SU-DHL-6 (cell line): ENCODE measurements at regions not wholly inside any gene's neighbourhood (a gene's known extent, or its start where the extent isn't known, plus 50 kb on each side); places are given as distances from the start of the nearest gene placed in this dataset.

Experiments
- H2AFZ ChIP-seq: fragments of 200-600 bp; sonication (generic); 2 replicates; pipeline ENCODE4 v1.6.1; 2014; ENCODE audit warnings: low read depth, mild to moderate bottlenecking, moderate library complexity, mixed read lengths, antibody characterized with exemption, low read length; ENCODE audit not compliant: severe bottlenecking
- H3F3A ChIP-seq: fragments of 200-600 bp; shearing (Covaris generic); 2 replicates; pipeline ENCODE4 v1.6.0; 2016; ENCODE audit warnings: antibody characterized with exemption, mild to moderate bottlenecking; ENCODE audit not compliant: insufficient read depth
- H3K27ac ChIP-seq: fragments of 200-600 bp; sonication (generic); 2 replicates; pipeline ENCODE4 v1.5.1; 2016; ENCODE audit warnings: low read depth, mild to moderate bottlenecking, low read length, moderate library complexity, mixed read lengths
- H3K27me3 ChIP-seq: fragments of 200-600 bp; sonication (generic), shearing (Covaris generic); 2 replicates; pipeline ENCODE4 v1.6.0; 2014; ENCODE audit warnings: mild to moderate bottlenecking, low read length
- H3K36me3 ChIP-seq: fragments of 200-600 bp; sonication (generic); 2 replicates; pipeline ENCODE4 v1.6.1; 2014; ENCODE audit warnings: mild to moderate bottlenecking, low read length, mixed read lengths
- H3K4me2 ChIP-seq: fragments of 300-600, 200-600 bp; shearing (Covaris generic), sonication (generic); 2 replicates; pipeline ENCODE4 v1.6.0; 2014; ENCODE audit warnings: low read length, low read depth, mild to moderate bottlenecking; ENCODE audit not compliant: poor library complexity, severe bottlenecking
- H3K4me3 ChIP-seq: fragments of 200-600 bp; sonication (generic); 2 replicates; pipeline ENCODE4 v1.5.1; 2014; ENCODE audit warnings: antibody characterized with exemption, low read length, mild to moderate bottlenecking, mixed read lengths; ENCODE audit not compliant: insufficient read depth, poor library complexity, severe bottlenecking
- H3K79me2 ChIP-seq: fragments of 200-600 bp; sonication (generic); 2 replicates; pipeline ENCODE4 v1.6.1; 2014; ENCODE audit warnings: mild to moderate bottlenecking, low read length, moderate library complexity; ENCODE audit not compliant: insufficient read depth
- H3K9ac ChIP-seq: fragments of 200-600 bp; sonication (generic); 2 replicates; pipeline ENCODE4 v1.7.0; 2014; ENCODE audit warnings: mild to moderate bottlenecking, low read length
- H3K9me2 ChIP-seq: fragments of 200-600 bp; sonication (generic); replicated peaks from 2 replicates; pipeline ENCODE4 v1.6.1; 2014; ENCODE audit warnings: low read length; ENCODE audit not compliant: insufficient read depth
- H3K9me3 ChIP-seq: fragments of 200-600 bp; sonication (generic); 2 replicates; pipeline ENCODE4 v1.6.1; 2014; ENCODE audit warnings: low read length, mixed read lengths; ENCODE audit not compliant: insufficient read depth
- H4K20me1 ChIP-seq: fragments of 200-600 bp; sonication (generic); 2 replicates; pipeline ENCODE4 v1.6.1; 2014; ENCODE audit warnings: low read depth, mild to moderate bottlenecking, antibody characterized with exemption, low read length, moderate library complexity, mixed read lengths
- EZH2phosphoT487 ChIP-seq: fragments of 200-600 bp; sonication (generic), shearing (Covaris generic); conservative IDR thresholded peaks from 2 replicates; pipeline ENCODE4 v1.6.1; 2018; ENCODE audit warnings: mild to moderate bottlenecking, antibody characterized with exemption, low read length, moderate library complexity, mixed read lengths
- TF ChIP-seq, protein P1 (sequence below): fragments of 200-600 bp; sonication (generic); IDR thresholded peaks from one replicate; pipeline ENCODE4 v1.5.1; 2017; ENCODE audit warnings: antibody characterized with exemption, mild to moderate bottlenecking, low read length, moderate library complexity; ENCODE audit not compliant: insufficient read depth, poor library complexity, severe bottlenecking

GRCh38 chr2:225207043-225207442 is 164.8 kb upstream of the DOCK10 start:
- Histone ChIP-seq H3K9ac (no peak overlapping the region), H2AFZ (no peak overlapping the region), H3K4me3 (no peak overlapping the region), H3F3A (no peaks in the 10 kb centered on the region), H3K79me2 (no peaks in the 10 kb centered on the region), H3K36me3 (no peaks in the 10 kb centered on the region), H3K4me2 (no peak overlapping the region), H4K20me1 (no peaks in the 10 kb centered on the region), H3K27me3 (no peaks in the 10 kb centered on the region), H3K9me3 (no peaks in the 10 kb centered on the region), H3K9me2 (no peaks in the 10 kb centered on the region), H3K27ac (no peak overlapping the region)
- TF ChIP-seq, protein P1, sequence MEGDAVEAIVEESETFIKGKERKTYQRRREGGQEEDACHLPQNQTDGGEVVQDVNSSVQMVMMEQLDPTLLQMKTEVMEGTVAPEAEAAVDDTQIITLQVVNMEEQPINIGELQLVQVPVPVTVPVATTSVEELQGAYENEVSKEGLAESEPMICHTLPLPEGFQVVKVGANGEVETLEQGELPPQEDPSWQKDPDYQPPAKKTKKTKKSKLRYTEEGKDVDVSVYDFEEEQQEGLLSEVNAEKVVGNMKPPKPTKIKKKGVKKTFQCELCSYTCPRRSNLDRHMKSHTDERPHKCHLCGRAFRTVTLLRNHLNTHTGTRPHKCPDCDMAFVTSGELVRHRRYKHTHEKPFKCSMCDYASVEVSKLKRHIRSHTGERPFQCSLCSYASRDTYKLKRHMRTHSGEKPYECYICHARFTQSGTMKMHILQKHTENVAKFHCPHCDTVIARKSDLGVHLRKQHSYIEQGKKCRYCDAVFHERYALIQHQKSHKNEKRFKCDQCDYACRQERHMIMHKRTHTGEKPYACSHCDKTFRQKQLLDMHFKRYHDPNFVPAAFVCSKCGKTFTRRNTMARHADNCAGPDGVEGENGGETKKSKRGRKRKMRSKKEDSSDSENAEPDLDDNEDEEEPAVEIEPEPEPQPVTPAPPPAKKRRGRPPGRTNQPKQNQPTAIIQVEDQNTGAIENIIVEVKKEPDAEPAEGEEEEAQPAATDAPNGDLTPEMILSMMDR, result no peak
- no peak for TF ChIP-seq EZH2phosphoT487

GRCh38 chr2:225196579-225196978 is 154.3 kb upstream of the DOCK10 start:
- H3K9me3 ChIP-seq, result no peaks in the 10 kb centered on the region
- no peaks in the 10 kb centered on the region for H3K27me3 ChIP-seq
- no peak for TF ChIP-seq EZH2phosphoT487
- TF ChIP-seq, protein P1, result no peak
- H2AFZ ChIP-seq, result no peak overlapping the region
- no peak overlapping the region for H3K4me2 ChIP-seq
- no peak overlapping the region for H3K9ac ChIP-seq
- no peaks in the 10 kb centered on the region for H3K9me2 ChIP-seq
- H4K20me1 ChIP-seq, result no peaks in the 10 kb centered on the region
- no peaks in the 10 kb centered on the region for H3K79me2 ChIP-seq
- H3K4me3 ChIP-seq, result no peak overlapping the region
- H3K36me3 ChIP-seq, result no peaks in the 10 kb centered on the region
- no peak overlapping the region for H3K27ac ChIP-seq
- no peaks in the 10 kb centered on the region for H3F3A ChIP-seq

GRCh38 chr2:225192869-225193268 is 150.6 kb upstream of the DOCK10 start:
- Histone ChIP-seq H3K36me3 (no peaks in the 10 kb centered on the region), H3K9me2 (no peaks in the 10 kb centered on the region), H3K27ac (no peak overlapping the region), H3K27me3 (no peaks in the 10 kb centered on the region), H3K4me2 (no peak overlapping the region), H3K79me2 (no peaks in the 10 kb centered on the region), H3K9ac (no peak overlapping the region), H2AFZ (no peak overlapping the region), H3F3A (no peaks in the 10 kb centered on the region), H3K4me3 (no peak overlapping the region), H3K9me3 (no peaks in the 10 kb centered on the region), H4K20me1 (no peaks in the 10 kb centered on the region)
- no peak for TF ChIP-seq EZH2phosphoT487
- TF ChIP-seq, protein P1, result no peak

GRCh38 chr2:225190987-225191386 is 148.7 kb upstream of the DOCK10 start:
- H3K4me2 ChIP-seq, result no peak overlapping the region

More at GRCh38 chr2:225190987-225191386, 148.7 kb upstream of the DOCK10 start:
- TF ChIP-seq, protein P1, result no peak
- TF ChIP-seq EZH2phosphoT487, result no peak
- H3K36me3 ChIP-seq, result no peaks in the 10 kb centered on the region
- no peak overlapping the region for H3K9ac ChIP-seq
- no peaks in the 10 kb centered on the region for H4K20me1 ChIP-seq
- H3K27me3 ChIP-seq, result no peaks in the 10 kb centered on the region
- no peak overlapping the region for H2AFZ ChIP-seq
- H3K4me3 ChIP-seq, result no peak overlapping the region
- no peak overlapping the region for H3K27ac ChIP-seq
- no peaks in the 10 kb centered on the region for H3K79me2 ChIP-seq
- H3F3A ChIP-seq, result no peaks in the 10 kb centered on the region
- no peaks in the 10 kb centered on the region for H3K9me2 ChIP-seq
- no peaks in the 10 kb centered on the region for H3K9me3 ChIP-seq
